ENCODE measurements at regions not wholly inside any gene's neighbourhood (a gene's known extent, or its start where the extent isn't known, plus 50 kb on each side); places are given as distances from the start of the nearest gene placed in this dataset.

DNA sequence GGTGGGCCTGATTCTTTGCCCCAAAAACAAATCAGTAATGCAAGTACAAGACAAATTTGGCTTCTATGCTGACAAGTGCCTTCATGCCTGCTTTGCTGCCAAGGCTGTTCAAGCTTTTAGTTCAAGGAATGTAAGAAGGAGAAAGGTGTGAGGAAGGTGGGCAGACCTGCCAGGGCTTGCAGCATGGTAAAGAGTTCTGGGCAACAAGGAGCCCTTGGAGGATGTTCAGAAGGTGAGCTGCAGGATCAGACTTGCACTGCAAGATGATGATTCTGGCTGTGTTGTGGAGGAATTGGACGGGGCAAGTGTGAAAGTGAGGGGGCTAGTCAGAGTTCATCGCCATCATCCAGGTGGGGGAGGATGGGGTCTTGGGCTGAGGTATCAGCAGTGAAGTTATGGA lies 167.9 kb downstream of the NUAK1 start:
- TF ChIP-seq, protein P1, sequence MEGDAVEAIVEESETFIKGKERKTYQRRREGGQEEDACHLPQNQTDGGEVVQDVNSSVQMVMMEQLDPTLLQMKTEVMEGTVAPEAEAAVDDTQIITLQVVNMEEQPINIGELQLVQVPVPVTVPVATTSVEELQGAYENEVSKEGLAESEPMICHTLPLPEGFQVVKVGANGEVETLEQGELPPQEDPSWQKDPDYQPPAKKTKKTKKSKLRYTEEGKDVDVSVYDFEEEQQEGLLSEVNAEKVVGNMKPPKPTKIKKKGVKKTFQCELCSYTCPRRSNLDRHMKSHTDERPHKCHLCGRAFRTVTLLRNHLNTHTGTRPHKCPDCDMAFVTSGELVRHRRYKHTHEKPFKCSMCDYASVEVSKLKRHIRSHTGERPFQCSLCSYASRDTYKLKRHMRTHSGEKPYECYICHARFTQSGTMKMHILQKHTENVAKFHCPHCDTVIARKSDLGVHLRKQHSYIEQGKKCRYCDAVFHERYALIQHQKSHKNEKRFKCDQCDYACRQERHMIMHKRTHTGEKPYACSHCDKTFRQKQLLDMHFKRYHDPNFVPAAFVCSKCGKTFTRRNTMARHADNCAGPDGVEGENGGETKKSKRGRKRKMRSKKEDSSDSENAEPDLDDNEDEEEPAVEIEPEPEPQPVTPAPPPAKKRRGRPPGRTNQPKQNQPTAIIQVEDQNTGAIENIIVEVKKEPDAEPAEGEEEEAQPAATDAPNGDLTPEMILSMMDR (IDR thresholded peaks at IDR 0.05; ENCODE audit: borderline replicate concordance, insufficient read depth, low read depth, low read length) = no peak

DNA sequence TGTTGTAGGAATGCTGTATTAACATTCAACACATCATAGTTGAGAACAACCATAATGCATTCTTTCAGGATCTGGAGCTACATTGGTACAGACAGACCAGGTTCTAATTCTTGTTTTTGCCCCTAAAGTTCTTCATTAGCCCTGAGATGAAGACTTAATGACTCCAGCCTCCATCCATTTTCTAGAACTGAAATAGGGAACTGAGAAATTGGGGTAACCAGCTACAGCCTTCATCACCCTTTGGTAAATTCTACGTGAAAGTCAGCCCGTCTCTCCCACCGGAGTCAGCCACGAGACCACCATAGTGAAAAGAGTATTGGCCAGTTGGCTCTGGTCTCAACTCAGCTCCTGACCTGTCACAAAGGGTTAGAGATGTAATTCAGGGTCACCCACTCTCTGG lies 164.0 kb downstream of the NUAK1 start:
- no peak overlapping the region for H3K4me3 ChIP-seq (ENCODE audit: low read depth, low read length)
- TF ChIP-seq, protein P1 (IDR thresholded peaks at IDR 0.05; ENCODE audit: borderline replicate concordance, insufficient read depth, low read depth, low read length) = no peak

More for the DNA sequence above, 167.9 kb downstream of the NUAK1 start:
- no peak overlapping the region for H3K4me3 ChIP-seq (ENCODE audit: low read depth, low read length)

DNA sequence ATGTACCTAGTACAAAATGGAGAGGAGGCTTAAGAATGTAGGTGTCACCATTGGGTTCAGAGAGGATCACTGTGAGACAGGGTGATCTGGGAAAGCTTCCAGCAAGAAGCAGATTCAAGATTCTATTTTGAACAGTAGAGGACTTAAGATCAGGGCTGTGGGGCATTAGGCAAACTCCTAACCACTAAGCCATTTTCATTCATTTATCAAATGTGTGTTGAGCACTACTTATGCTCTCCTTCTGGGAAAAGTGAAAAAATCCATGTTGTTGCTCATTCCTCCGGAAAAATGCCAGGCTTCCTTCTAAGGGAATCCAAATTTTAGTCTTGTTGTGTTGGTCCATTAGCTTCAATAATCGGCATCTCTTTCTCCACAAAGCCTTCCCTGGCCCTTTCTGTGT lies 163.4 kb downstream of the NUAK1 start:
- TF ChIP-seq, protein P1 (IDR thresholded peaks at IDR 0.05; ENCODE audit: borderline replicate concordance, insufficient read depth, low read depth, low read length) = no peak
- no peak overlapping the region for H3K4me3 ChIP-seq (ENCODE audit: low read depth, low read length)

DNA sequence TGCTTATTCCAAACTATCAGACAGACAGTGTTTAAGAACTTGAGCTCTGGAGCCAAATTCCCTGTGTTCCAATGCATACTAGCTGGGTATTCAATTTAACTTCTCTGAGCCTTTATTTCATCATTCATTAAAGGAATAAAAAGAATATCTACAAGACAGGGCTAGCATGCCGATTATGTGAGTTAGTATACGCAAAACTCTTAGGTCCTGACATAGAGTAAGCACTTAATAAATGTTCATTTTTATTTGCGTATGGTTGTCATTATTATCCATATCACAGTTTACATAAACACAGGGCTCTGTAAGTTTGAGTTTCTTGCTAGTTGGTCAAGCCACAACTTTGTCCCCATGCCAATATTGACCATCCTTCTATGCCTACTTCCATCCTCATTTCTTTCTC lies 161.5 kb downstream of the NUAK1 start:
- TF ChIP-seq, protein P1 (IDR thresholded peaks at IDR 0.05; ENCODE audit: borderline replicate concordance, insufficient read depth, low read depth, low read length) = no peak
- no peak overlapping the region for H3K4me3 ChIP-seq (ENCODE audit: low read depth, low read length)

DNA sequence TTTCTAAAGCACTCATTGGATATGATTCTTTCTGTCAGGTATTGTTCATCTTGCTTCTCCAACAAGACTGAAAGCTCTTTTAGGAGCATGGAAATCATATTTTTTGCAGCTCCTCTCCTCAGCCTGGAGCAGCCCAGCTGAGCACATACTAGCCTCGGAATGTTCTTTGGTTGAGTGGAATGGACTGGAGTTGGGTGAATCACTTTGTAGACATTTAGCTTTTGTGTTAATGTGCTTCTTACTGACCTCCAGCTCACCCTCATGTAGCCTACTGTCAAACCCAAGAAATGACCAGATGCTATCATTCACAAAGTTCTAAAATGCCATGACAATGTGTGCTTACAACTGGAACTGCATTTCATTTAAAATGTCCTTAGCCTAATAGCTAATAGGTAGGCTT lies 161.1 kb downstream of the NUAK1 start:
- no peak overlapping the region for H3K4me3 ChIP-seq (ENCODE audit: low read depth, low read length)
- TF ChIP-seq, protein P1 (IDR thresholded peaks at IDR 0.05; ENCODE audit: borderline replicate concordance, insufficient read depth, low read depth, low read length) = no peak

DNA sequence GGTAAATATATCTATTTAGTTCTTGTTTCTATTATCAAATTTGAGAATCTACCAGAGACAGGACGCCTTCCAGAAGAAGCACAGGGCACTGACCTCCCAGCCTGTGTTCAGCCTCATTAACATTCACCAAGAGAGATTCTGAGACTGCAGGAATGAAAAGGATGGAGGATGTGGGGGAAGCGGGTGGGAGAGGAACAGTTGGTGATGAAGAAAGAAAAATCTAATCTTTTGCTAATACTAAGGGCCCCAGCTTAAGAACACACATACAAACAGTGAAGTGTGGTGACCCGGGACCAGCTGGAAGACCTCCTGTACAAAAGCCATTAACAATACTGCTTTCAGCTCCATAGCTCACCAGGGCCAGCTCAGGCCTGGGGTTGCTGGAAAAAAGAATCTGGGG lies 160.5 kb downstream of the NUAK1 start:
- TF ChIP-seq, protein P1 (IDR thresholded peaks at IDR 0.05; ENCODE audit: borderline replicate concordance, insufficient read depth, low read depth, low read length) = no peak
- H3K4me3 ChIP-seq (ENCODE audit: low read depth, low read length) = no peak overlapping the region

DNA sequence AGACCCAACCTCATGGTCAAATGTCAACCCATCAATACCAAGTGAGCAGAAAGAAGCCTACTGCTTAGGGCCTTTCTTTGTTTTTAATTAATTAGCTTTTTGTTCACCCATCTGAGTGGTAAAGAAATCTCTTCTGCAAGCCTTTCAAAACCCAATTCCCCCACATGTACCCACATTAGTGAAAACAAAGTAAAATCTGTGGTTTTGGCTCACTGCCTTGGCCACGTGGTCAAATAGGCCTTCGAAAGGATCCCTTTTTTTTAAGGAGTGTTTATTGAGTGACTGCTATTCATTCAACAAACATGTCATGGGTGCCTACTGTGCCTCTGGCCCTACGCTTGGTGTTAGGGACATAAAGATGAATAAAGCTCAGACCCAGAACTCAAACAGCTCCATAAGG lies 160.1 kb downstream of the NUAK1 start:
- TF ChIP-seq, protein P1 (IDR thresholded peaks at IDR 0.05; ENCODE audit: borderline replicate concordance, insufficient read depth, low read depth, low read length) = no peak

More for the DNA sequence above, 160.1 kb downstream of the NUAK1 start:
- no peak overlapping the region for H3K4me3 ChIP-seq (ENCODE audit: low read depth, low read length)
